B cell (primary cell): ENCODE measurements at regions not wholly inside any gene's neighbourhood (a gene's known extent, or its start where the extent isn't known, plus 50 kb on each side); places are given as distances from the start of the nearest gene placed in this dataset.

Experiments used
- ATAC-seq: fragments of 200-7000 bp; cut with Tn5 transposase; one replicate; pipeline ENCODE4 v1.10.0; 2021; ENCODE audit warnings: low read depth, mild to moderate bottlenecking, moderate number of reproducible peaks, moderate library complexity
- CTCF ChIA-PET: fragments of 350-600 bp; sonication (Branson Sonifier 250); formaldehyde crosslinking; loops from one replicate; lab custom pipeline; 2021; ENCODE audit warnings: antibody characterized with exemption, inconsistent platforms; lab: Charles Lee
- POLR2A ChIA-PET: fragments of 350-600 bp; sonication (Branson Sonifier 250); formaldehyde crosslinking; loops from one replicate; lab custom pipeline; 2021; ENCODE audit warnings: antibody characterized with exemption; lab: Charles Lee
- DNase-seq: peaks from one replicate; pipeline ENCODE4 v3.0.0; 2013
- H2AFZ ChIP-seq: 2 replicates; pipeline ENCODE4 v1.6.1; 2012; ENCODE audit warnings: mild to moderate bottlenecking, low read depth, low read length; ENCODE audit not compliant: insufficient read depth, poor library complexity, severe bottlenecking
- H3K27ac ChIP-seq, 2 donors: 1 replicate in 1 of 2; 2 replicates in 1 of 2; pipeline ENCODE4 v1.5.1; 2012 to 2013; ENCODE audit warnings: low read length in 2 of 2, mild to moderate bottlenecking in 2 of 2, moderate library complexity in 1 of 2
- H3K27me3 ChIP-seq, 4 experiments: fragments of 200-600 bp in 1 of 4; sonication (generic) in 1 of 4; replicated peaks in 1 of 4; 1 replicate in 2 of 4; 2 replicates in 2 of 4; pipeline versions ENCODE4 v1.6.1 to v1.7.0; 2013 to 2016; ENCODE audit warnings: low read length in 3 of 4, mild to moderate bottlenecking in 2 of 4, mixed read lengths in 1 of 4, moderate library complexity in 1 of 4; ENCODE audit not compliant: insufficient read depth in 4 of 4, control insufficient read depth in 3 of 4; ENCODE audit errors: control extremely low read depth in 1 of 4
- H3K36me3 ChIP-seq, 2 experiments: replicated peaks in 1 of 2; 1 replicate in 1 of 2; 2 replicates in 1 of 2; pipeline versions ENCODE4 v1.6.1 to v1.7.1; 2013; ENCODE audit warnings: low read length in 1 of 2; ENCODE audit not compliant: insufficient read depth in 2 of 2, control insufficient read depth in 1 of 2; ENCODE audit errors: control extremely low read depth in 1 of 2, extremely low read depth in 1 of 2
- H3K4me1 ChIP-seq, 2 donors: fragments of 200-600 bp in 1 of 2; sonication (generic) in 1 of 2; 1 replicate in 1 of 2; 2 replicates in 1 of 2; pipeline versions ENCODE4 v1.5.1 to v1.6.1; 2013 to 2017; ENCODE audit warnings: low read length in 2 of 2; ENCODE audit not compliant: control insufficient read depth in 2 of 2, insufficient read depth in 2 of 2
- H3K4me2 ChIP-seq: replicated peaks from 2 replicates; pipeline ENCODE3; 2012; ENCODE audit warnings: mild to moderate bottlenecking, low read depth, low read length; ENCODE audit not compliant: poor library complexity, severe bottlenecking
- H3K4me3 ChIP-seq, 5 experiments: fragments of 200-600 bp in 1 of 5; sonication (generic) in 1 of 5; 1 replicate in 3 of 5; 2 replicates in 2 of 5; pipeline versions ENCODE4 v1.5.1 to v1.7.0; 2011 to 2016; ENCODE audit warnings: low read length in 4 of 5, mild to moderate bottlenecking in 4 of 5, low read depth in 2 of 5, control low read depth in 1 of 5, moderate library complexity in 1 of 5; ENCODE audit not compliant: insufficient read depth in 1 of 5; ENCODE audit errors: control extremely low read depth in 1 of 5, extremely low read depth in 1 of 5
- H3K79me2 ChIP-seq: fragments of 200-600 bp; sonication (generic); one replicate; pipeline ENCODE4 v1.6.0; 2016; ENCODE audit warnings: low read length; ENCODE audit not compliant: control insufficient read depth, insufficient read depth
- H3K9ac ChIP-seq: fragments of 200-600 bp; sonication (generic); 2 replicates; pipeline ENCODE4 v1.6.1; 2017; ENCODE audit warnings: mild to moderate bottlenecking, low read length, moderate library complexity
- H3K9me3 ChIP-seq, 3 donors: one replicate each; pipeline versions ENCODE4 v1.6.1 to v1.7.1; 2013; ENCODE audit warnings: low read length in 2 of 3; ENCODE audit not compliant: control insufficient read depth in 2 of 3, insufficient read depth in 1 of 3; ENCODE audit errors: control extremely low read depth in 1 of 3
- H4K20me1 ChIP-seq: 2 replicates; pipeline ENCODE4 v1.6.0; 2012; ENCODE audit warnings: mild to moderate bottlenecking, low read length; ENCODE audit not compliant: insufficient read depth, control insufficient read depth, poor library complexity, severe bottlenecking
- H3K27ac Mint-ChIP-seq: one replicate; pipeline ENCODE4 v1.8.0; 2021; ENCODE audit warnings: mixed read lengths
- H3K27me3 Mint-ChIP-seq: one replicate; pipeline ENCODE4 v1.8.0; 2021; ENCODE audit warnings: mixed read lengths
- H3K4me1 Mint-ChIP-seq: one replicate; pipeline ENCODE4 v1.8.0; 2021; ENCODE audit warnings: mixed read lengths
- H3K4me3 Mint-ChIP-seq: one replicate; pipeline ENCODE4 v1.8.0; 2021; ENCODE audit warnings: mixed read lengths
- H3K9me3 Mint-ChIP-seq: one replicate; pipeline ENCODE4 v1.8.0; 2022; ENCODE audit warnings: mixed read lengths; ENCODE audit not compliant: insufficient read depth
- EZH2 ChIP-seq: IDR thresholded peaks from 2 replicates; pipeline ENCODE4 v1.6.1; 2012; ENCODE audit warnings: borderline replicate concordance, low read depth, mild to moderate bottlenecking, moderate library complexity, low read length; ENCODE audit not compliant: insufficient read depth, poor library complexity, severe bottlenecking
- WGBS: methylation state at CpG from one replicate; pipeline ENCODE4 v1.1.5; 2013; ENCODE audit warnings: missing lambda C conversion rate; ENCODE audit not compliant: insufficient coverage; 5-methylcytosine and 5-hydroxymethylcytosine counted together
- intact Hi-C: fragments of 100-400 bp; cut with micrococcal nuclease; formaldehyde crosslinking; loops from one replicate; pipeline ENCODE4 v1.10.0; 2022
- TF ChIP-seq, protein P1 (sequence below): fragments of 200-600 bp; IDR thresholded peaks from one replicate; pipeline ENCODE4 v1.8.0; 2022; ENCODE audit warnings: antibody characterized with exemption, mild to moderate bottlenecking

DNA sequence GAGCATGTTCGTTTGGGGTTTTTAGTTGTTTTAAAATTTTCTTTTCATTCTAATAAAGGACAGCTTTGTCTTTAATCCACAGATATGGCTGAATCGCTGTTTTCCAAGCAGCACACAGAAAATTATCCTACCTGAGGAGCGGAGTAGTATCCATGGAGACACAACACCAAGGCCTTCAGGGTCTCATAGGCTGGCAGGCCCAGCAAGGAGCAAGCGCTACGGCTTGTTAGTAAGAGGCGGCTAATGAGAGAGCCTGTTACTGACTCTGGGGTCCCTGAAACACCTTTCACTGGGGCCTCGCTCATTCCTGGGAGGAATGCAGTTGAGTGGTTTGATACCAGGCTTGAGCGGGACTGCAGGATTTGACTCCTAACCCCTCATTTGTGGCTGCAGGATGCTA lies 303.8 kb upstream of the CDH4 start:
- H3K27ac Mint-ChIP-seq = no peak overlapping the region
- Histone ChIP-seq H3K4me2 (no peak overlapping the region), H3K4me3 (no peak overlapping the region), H3K9ac (no peak overlapping the region), H3K36me3 (no peaks in the 10 kb centered on the region), H3K9me3 (peaks cover 0 to 25% (median 0%) of the 10 kb centered on the region in 3 donors), H3K27me3 (no peaks in the 10 kb centered on the region), H3K4me1 (no peaks in the 10 kb centered on the region), H3K27ac (no peak overlapping the region), H4K20me1 (no peaks in the 10 kb centered on the region), H3K79me2 (no peaks in the 10 kb centered on the region), H2AFZ (no peak overlapping the region)
- DNase-seq (no peak), ATAC-seq (no peak)
- ChIA-PET POLR2A (no interaction called here), CTCF (no interaction called here)
- H3K4me3 Mint-ChIP-seq = no peak overlapping the region
- H3K9me3 Mint-ChIP-seq = no peaks in the 10 kb centered on the region
- 99% methylated on average over 7 of the region's 8 CpGs for WGBS
- TF ChIP-seq EZH2 = no peak
- TF ChIP-seq, protein P1, sequence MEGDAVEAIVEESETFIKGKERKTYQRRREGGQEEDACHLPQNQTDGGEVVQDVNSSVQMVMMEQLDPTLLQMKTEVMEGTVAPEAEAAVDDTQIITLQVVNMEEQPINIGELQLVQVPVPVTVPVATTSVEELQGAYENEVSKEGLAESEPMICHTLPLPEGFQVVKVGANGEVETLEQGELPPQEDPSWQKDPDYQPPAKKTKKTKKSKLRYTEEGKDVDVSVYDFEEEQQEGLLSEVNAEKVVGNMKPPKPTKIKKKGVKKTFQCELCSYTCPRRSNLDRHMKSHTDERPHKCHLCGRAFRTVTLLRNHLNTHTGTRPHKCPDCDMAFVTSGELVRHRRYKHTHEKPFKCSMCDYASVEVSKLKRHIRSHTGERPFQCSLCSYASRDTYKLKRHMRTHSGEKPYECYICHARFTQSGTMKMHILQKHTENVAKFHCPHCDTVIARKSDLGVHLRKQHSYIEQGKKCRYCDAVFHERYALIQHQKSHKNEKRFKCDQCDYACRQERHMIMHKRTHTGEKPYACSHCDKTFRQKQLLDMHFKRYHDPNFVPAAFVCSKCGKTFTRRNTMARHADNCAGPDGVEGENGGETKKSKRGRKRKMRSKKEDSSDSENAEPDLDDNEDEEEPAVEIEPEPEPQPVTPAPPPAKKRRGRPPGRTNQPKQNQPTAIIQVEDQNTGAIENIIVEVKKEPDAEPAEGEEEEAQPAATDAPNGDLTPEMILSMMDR = no peak
- no peaks in the 10 kb centered on the region for H3K27me3 Mint-ChIP-seq
- intact Hi-C loops = no loop called here
- H3K4me1 Mint-ChIP-seq = no peaks in the 10 kb centered on the region

DNA sequence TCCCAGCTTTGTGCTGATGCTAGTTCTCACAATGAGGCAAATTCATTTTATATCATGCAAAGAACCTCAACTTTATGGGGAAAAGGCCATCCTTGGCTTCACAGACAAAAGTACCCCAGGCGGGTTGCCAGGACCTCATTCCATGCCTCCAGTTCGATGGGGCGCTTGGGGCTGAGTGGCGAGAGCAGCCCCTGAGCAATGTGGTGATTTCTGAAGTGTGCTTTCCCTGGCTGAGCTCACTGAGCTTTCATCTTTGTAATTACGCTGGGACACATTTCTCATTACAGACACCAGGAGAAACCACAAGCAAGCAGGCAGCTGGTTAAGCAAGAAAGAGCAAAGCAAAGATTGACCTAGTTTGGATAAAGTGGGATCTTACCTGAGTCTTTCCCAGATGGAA lies 301.5 kb upstream of the CDH4 start:
- Histone ChIP-seq H3K79me2 (no peaks in the 10 kb centered on the region), H4K20me1 (no peaks in the 10 kb centered on the region), H3K4me1 (no peaks in the 10 kb centered on the region), H3K27ac (no peak overlapping the region), H3K9me3 (peaks cover 0 to 25% (median 0%) of the 10 kb centered on the region in 3 donors), H3K27me3 (no peaks in the 10 kb centered on the region), H3K36me3 (no peaks in the 10 kb centered on the region), H3K9ac (no peak overlapping the region), H3K4me3 (no peak overlapping the region), H3K4me2 (no peak overlapping the region), H2AFZ (no peak overlapping the region)
- H3K27me3 Mint-ChIP-seq = no peaks in the 10 kb centered on the region
- no peak for ATAC-seq
- ChIA-PET CTCF (no interaction called here), POLR2A (no interaction called here)
- no peak overlapping the region for H3K4me3 Mint-ChIP-seq
- no peaks in the 10 kb centered on the region for H3K9me3 Mint-ChIP-seq
- 80% methylated on average over 4 of the region's 5 CpGs for WGBS
- intact Hi-C loops = no loop called here
- no peak overlapping the region for H3K27ac Mint-ChIP-seq
- no peak for DNase-seq
- H3K4me1 Mint-ChIP-seq = no peaks in the 10 kb centered on the region
- TF ChIP-seq EZH2 = no peak
- TF ChIP-seq, protein P1 = no peak
